NCI-H526 (cell line): ENCODE measurements at regions not wholly inside any gene's neighbourhood (a gene's known extent, or its start where the extent isn't known, plus 50 kb on each side); places are given as distances from the start of the nearest gene placed in this dataset.
A peak's percentile ranks its signal among the peaks of the same experiment; 100 is the strongest.
"Not testable (repeated sequence)": the region's sequence is repeated elsewhere in the genome, so short reads cannot be mapped to it uniquely, and the experiment has no call there.

ENCODE experiments used
- DNase-seq, 2 experiments: peaks; one replicate each; lab custom pipeline; 2025; lab: John Stamatoyannopoulos, UW

GRCh38 chr7:26083113-26083512 is 68.9 kb upstream of the NFE2L3 start:
- DNase-seq: no peak

DNA sequence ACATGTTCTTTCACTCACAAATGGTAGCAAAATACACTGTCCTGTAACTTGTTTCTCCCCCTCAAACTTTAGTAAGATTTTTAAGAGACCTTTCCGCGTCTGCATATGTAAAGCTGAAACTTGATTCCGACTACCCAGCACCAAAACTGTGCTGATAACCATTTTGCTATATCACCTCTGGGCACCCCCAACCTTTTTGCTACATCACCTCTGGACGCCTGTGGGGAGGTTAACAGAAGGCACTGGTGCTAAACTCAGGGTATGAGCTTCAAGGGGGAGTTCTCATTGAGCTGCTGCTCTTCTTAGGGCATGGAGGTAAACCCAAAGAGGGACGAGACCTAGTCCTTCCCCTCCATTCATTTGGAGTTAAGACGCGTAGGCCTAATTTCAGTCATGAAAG is 67.6 kb upstream of the NFE2L3 start:
- DNase-seq: no peak

DNA sequence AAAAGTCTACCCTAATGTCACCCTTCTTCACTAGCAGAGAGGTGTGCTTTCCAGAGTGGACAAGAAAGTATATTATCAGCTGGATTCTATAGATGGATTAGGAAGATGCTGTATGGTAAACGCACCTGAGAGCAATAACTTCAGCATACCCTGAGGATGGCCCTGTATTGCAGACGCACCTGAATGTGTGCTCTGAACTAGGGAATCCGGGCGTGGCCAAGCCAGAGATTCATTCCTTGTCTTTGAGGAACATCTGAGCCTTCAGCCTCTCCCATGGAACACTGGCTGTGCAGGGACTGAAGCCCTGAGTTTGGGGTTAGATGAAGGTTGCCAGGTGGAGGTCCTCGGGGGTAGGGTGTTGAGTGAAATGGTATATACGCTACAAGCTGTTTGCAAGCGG is 66.2 kb upstream of the NFE2L3 start:
- no peak for DNase-seq

DNA sequence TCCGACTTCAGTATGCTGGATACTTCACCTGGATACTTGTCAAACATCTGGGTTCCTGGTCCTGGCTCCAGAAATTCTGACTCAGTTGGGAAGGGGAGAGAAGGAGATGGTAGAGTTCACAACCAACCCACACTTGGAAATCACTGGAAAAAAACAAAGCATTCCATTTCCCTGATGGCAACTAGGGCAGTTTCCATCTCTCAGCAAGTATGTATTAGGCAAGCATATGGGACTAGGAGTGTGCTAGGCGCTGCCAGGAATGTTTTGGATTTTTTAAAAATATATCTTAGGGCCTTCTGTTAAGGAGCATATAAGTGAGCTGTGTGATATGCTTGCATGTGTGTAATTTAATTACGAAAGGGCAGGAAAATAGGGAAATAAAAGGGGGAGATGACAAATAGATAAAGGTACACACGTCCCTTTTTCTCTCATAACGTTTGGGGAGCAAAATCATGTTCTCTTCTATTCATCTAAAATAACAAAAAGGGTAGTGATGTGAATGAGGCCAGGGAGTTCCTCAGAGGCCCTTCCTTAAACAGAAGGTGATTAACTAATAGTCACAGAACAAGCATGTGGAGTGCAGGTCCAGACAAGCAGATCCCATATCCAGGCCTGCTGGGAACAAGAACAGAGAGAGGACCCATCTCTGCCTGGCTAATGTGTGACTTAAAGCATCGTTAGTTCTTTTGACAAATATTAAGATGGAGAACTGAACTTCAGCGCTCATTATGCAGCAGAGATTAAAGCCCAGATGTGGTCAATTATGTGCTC is 64.5 kb upstream of the NFE2L3 start:
- DNase-seq: no peak

DNA sequence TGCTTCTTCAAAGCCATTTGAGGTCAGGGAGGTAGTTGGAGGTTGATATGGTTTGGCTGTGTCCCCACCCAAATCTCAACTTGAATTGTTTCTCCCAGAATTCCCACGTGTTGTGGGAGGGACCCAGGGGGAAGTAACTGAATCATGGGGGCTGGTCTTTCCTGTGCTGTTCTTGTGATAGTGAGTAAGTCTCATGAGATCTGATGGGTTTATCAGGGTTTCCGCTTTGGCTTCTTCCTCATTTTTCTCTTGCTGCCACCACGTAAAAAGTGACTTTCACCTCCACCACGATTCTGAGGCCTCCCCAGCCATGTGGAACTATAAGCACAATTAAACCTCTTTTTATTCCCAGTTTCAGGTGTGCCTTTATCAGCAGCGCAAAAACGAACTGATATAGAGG is 62.5 kb upstream of the NFE2L3 start:
- not testable (repeated sequence) for DNase-seq

- peak; percentile 59 to 78 for DNase-seq
Observed at GRCh38 chr7:26090927-26091519, 61.0 kb upstream of the NFE2L3 start.

DNA sequence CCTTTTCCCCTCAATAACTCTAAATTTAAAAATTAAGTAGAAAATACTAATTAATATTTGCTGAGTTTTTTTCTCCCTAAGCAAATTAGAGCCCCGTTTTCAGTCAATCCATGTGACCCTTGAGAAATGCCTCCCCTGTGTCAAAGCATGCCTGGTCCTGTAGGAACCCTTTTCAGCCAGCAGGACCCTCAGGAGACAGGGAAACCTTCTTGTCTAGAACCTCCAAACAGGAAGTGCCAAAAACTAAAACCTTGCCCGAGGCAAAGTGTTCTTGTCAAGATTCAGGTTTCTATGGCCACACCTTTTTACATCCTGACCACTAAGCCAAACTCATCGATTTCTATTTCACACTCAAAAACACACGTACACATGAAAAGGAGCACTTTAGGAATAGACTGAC is 60.1 kb upstream of the NFE2L3 start:
- no peak for DNase-seq

DNA sequence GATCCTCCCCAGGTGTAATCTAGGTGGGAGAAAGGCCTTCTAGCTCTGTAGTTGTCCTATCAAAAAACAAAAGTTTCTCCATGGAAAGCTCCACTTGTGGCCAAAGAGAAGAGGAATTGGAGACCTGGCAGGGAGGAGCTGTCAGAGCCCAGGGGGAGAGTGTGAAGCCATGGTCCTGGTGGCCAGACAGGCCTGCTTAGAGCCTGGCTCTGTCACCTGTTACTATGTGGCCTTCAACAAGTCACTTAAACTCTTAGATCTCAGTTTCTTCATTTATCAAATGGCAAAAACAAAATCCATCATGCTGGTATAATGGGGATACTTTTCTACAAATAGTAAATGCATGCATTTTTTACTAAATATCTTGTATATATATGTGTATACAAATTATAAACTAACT is 59.0 kb upstream of the NFE2L3 start:
- DNase-seq: no peak

DNA sequence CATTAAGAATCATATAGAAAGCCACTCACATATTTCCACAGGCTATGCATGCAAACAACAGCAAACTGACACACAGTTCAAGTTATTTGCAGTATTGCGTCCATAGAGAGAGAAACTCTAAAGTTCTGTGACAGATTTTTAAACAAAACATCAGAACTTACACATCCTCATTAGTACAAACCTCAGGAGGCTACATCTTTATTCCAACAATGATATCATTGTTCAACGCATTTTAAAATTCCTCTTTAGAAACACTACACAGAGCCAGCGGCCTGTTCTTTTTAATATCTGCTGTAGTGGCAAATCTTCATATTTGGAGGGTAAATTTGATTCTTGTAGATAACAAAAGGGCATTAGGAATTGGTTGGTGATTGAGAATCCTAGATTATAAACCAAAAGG is 55.9 kb upstream of the NFE2L3 start:
- no peak for DNase-seq

GRCh38 chr7:26097837-26098668 is 53.9 kb upstream of the NFE2L3 start:
- no peak for DNase-seq

- no peak for DNase-seq
Observed at GRCh38 chr7:26099236-26099635, 52.8 kb upstream of the NFE2L3 start.

- no peak for DNase-seq
Observed at GRCh38 chr7:26100406-26101339, 51.3 kb upstream of the NFE2L3 start.

- DNase-seq: no peak
Observed at GRCh38 chr7:26101361-26102151, 50.4 kb upstream of the NFE2L3 start.

GRCh38 chr7:26102176-26102575 is 49.8 kb upstream of the NFE2L3 start:
- DNase-seq: no peak
